ENCODE measurements at regions not wholly inside any gene's neighbourhood (a gene's known extent, or its start where the extent isn't known, plus 50 kb on each side); places are given as distances from the start of the nearest gene placed in this dataset.

- Histone ChIP-seq H3K9ac (ENCODE audit: low read length) (no peak overlapping the region), H3K4me2 (ENCODE audit: low read depth, low read length, poor library complexity, severe bottlenecking) (no peak overlapping the region), H4K20me1 (ENCODE audit: low read depth, low read length) (no peaks in the 10 kb centered on the region), H2AFZ (ENCODE audit: low read depth, low read length, severe bottlenecking) (no peak overlapping the region), H3K27me3 (ENCODE audit: low read length) (no peaks in the 10 kb centered on the region), H3K36me3 (ENCODE audit: low read length) (no peaks in the 10 kb centered on the region), H3K27ac (ENCODE audit: low read depth, low read length) (no peak overlapping the region), H3F3A (ENCODE audit: insufficient read depth) (no peaks in the 10 kb centered on the region), H3K9me3 (ENCODE audit: insufficient read depth, low read length) (no peaks in the 10 kb centered on the region), H3K79me2 (ENCODE audit: insufficient read depth, low read length) (no peaks in the 10 kb centered on the region), H3K4me3 (ENCODE audit: insufficient read depth, low read length, poor library complexity, severe bottlenecking) (no peak overlapping the region), H3K9me2 (replicated peaks; ENCODE audit: insufficient read depth, low read length) (no peaks in the 10 kb centered on the region)
- TF ChIP-seq EZH2phosphoT487 (conservative IDR thresholded peaks at IDR 0.05; ENCODE audit: low read length) (no peak), CTCF (IDR thresholded peaks at IDR 0.05; ENCODE audit: insufficient read depth, low read length, poor library complexity, severe bottlenecking) (no peak)
Observed at GRCh38 chr2:156736950-156737349, 300.8 kb downstream of the GPD2 start.

- no peaks in the 10 kb centered on the region for H4K20me1 ChIP-seq (ENCODE audit: low read depth, low read length)
- no peak overlapping the region for H2AFZ ChIP-seq (ENCODE audit: low read depth, low read length, severe bottlenecking)
- no peaks in the 10 kb centered on the region for H3K9me2 ChIP-seq (replicated peaks; ENCODE audit: insufficient read depth, low read length)
- H3K9ac ChIP-seq (ENCODE audit: low read length), result no peak overlapping the region
- no peak overlapping the region for H3K4me2 ChIP-seq (ENCODE audit: low read depth, low read length, poor library complexity, severe bottlenecking)
- no peaks in the 10 kb centered on the region for H3K36me3 ChIP-seq (ENCODE audit: low read length)
- no peaks in the 10 kb centered on the region for H3F3A ChIP-seq (ENCODE audit: insufficient read depth)
- no peaks in the 10 kb centered on the region for H3K9me3 ChIP-seq (ENCODE audit: insufficient read depth, low read length)
- no peak overlapping the region for H3K4me3 ChIP-seq (ENCODE audit: insufficient read depth, low read length, poor library complexity, severe bottlenecking)
- H3K79me2 ChIP-seq (ENCODE audit: insufficient read depth, low read length), result no peaks in the 10 kb centered on the region
- H3K27ac ChIP-seq (ENCODE audit: low read depth, low read length), result no peak overlapping the region
- TF ChIP-seq CTCF (IDR thresholded peaks at IDR 0.05; ENCODE audit: insufficient read depth, low read length, poor library complexity, severe bottlenecking) (no peak), EZH2phosphoT487 (conservative IDR thresholded peaks at IDR 0.05; ENCODE audit: low read length) (no peak)
- no peaks in the 10 kb centered on the region for H3K27me3 ChIP-seq (ENCODE audit: low read length)
Observed at GRCh38 chr2:156739301-156739700, 303.1 kb downstream of the GPD2 start.

GRCh38 chr2:156745619-156746018 lies 309.4 kb downstream of the GPD2 start:
- no peaks in the 10 kb centered on the region for H3K9me3 ChIP-seq (ENCODE audit: insufficient read depth, low read length)
- H3K36me3 ChIP-seq (ENCODE audit: low read length), result no peaks in the 10 kb centered on the region
- H3K4me3 ChIP-seq (ENCODE audit: insufficient read depth, low read length, poor library complexity, severe bottlenecking), result no peak overlapping the region
- no peaks in the 10 kb centered on the region for H3K9me2 ChIP-seq (replicated peaks; ENCODE audit: insufficient read depth, low read length)
- H3F3A ChIP-seq (ENCODE audit: insufficient read depth), result no peaks in the 10 kb centered on the region
- no peaks in the 10 kb centered on the region for H4K20me1 ChIP-seq (ENCODE audit: low read depth, low read length)
- no peak overlapping the region for H3K27ac ChIP-seq (ENCODE audit: low read depth, low read length)
- H3K4me2 ChIP-seq (ENCODE audit: low read depth, low read length, poor library complexity, severe bottlenecking), result no peak overlapping the region
- TF ChIP-seq EZH2phosphoT487 (conservative IDR thresholded peaks at IDR 0.05; ENCODE audit: low read length) (no peak), CTCF (IDR thresholded peaks at IDR 0.05; ENCODE audit: insufficient read depth, low read length, poor library complexity, severe bottlenecking) (no peak)
- no peaks in the 10 kb centered on the region for H3K27me3 ChIP-seq (ENCODE audit: low read length)
- no peak overlapping the region for H3K9ac ChIP-seq (ENCODE audit: low read length)
- no peaks in the 10 kb centered on the region for H3K79me2 ChIP-seq (ENCODE audit: insufficient read depth, low read length)
- no peak overlapping the region for H2AFZ ChIP-seq (ENCODE audit: low read depth, low read length, severe bottlenecking)

Data from SU-DHL-6 (cell line).